Adrenal gland (tissue), 9 donors: ENCODE measurements at regions not wholly inside any gene's neighbourhood (a gene's known extent, or its start where the extent isn't known, plus 50 kb on each side); places are given as distances from the start of the nearest gene placed in this dataset.

Experiments used
- DNase-seq, 7 donors: peaks; one replicate each; pipeline ENCODE4 v3.0.0-alpha.2; 2019 to 2020
- H3K27ac ChIP-seq, 5 donors: fragments of 200-600 bp; sonication (generic) in 4 of 5; 1 replicate in 3 of 5; 2 replicates in 2 of 5; pipeline versions ENCODE4 v1.5.1 to v1.8.0; 2016 to 2020; ENCODE audit warnings: mild to moderate bottlenecking in 1 of 5
- H3K27me3 ChIP-seq: fragments of 200-600 bp; 2 replicates; pipeline ENCODE4 v1.8.0; 2021
- H3K36me3 ChIP-seq, 2 donors: fragments of 200-600 bp; replicated peaks in 1 of 2; 1 replicate in 1 of 2; 2 replicates in 1 of 2; pipeline versions ENCODE4 v1.5.1 to v1.8.0; 2018 to 2022
- H3K4me1 ChIP-seq, 2 donors: fragments of 200-600 bp; replicated peaks in 1 of 2; 1 replicate in 1 of 2; 2 replicates in 1 of 2; pipeline versions ENCODE4 v1.5.1 to v1.8.0; 2018 to 2021
- H3K4me3 ChIP-seq, 4 donors: fragments of 200-600 bp; sonication (generic) in 3 of 4; one replicate each; pipeline ENCODE4 v1.5.1; 2016 to 2018
- H3K9me3 ChIP-seq, 3 donors: fragments of 200-600 bp; sonication (generic) in 1 of 3; replicated peaks in 1 of 3; 1 replicate in 2 of 3; 2 replicates in 1 of 3; pipeline versions ENCODE4 v1.5.1 to v1.8.0; 2016 to 2021
- POLR2A ChIP-seq, 2 donors: fragments of 450-650 bp; IDR thresholded peaks; one replicate each; pipeline ENCODE4 v1.6.1; 2017; ENCODE audit warnings: antibody characterized with exemption in 2 of 2, mild to moderate bottlenecking in 2 of 2, moderate library complexity in 1 of 2
- WGBS, 4 donors: extraction: QIAGEN DNeasy Blood & Tissue Kit in 2 of 4; methylation state at CpG; one replicate each; pipeline versions ENCODE4 v1.1.5 to v1.1.7; 2013 to 2017; 5-methylcytosine and 5-hydroxymethylcytosine counted together
- intact Hi-C, 2 donors: fragments of 100-400 bp; cut with DNase I; formaldehyde crosslinking; loops; one replicate each; pipeline versions ENCODE4 v1.14.1 to v1.15.0; 2022 to 2023
- TF ChIP-seq, protein P1 (sequence below), 6 experiments: fragments of 450-650 bp in 4 of 6; fragments of 200-600 bp in 2 of 6; sonication (generic) in 1 of 6; IDR thresholded peaks; 1 replicate in 5 of 6; 2 replicates in 1 of 6; pipeline versions ENCODE4 v1.5.1 to v1.8.0; 2016 to 2021; ENCODE audit warnings: antibody characterized with exemption in 6 of 6, mild to moderate bottlenecking in 2 of 6, moderate library complexity in 1 of 6
- donor health status: healthy with polysubstance abuse.
- donor health status: Bipolar disorder and iron deficiency.
- donor health status: DM: yes; HTN: yes; CAD: no.
- donor health status: DM: no; HTN: no; CAD: no.
- donor health status: DM: no; HTN: no; CAD: no.

- Histone ChIP-seq H3K27ac (no peak overlapping the region), H3K27me3 (no peaks in the 10 kb centered on the region), H3K36me3 (no peaks in the 10 kb centered on the region), H3K4me1 (no peaks in the 10 kb centered on the region), H3K9me3 (no peaks in the 10 kb centered on the region), H3K4me3 (no peak overlapping the region)
- intact Hi-C loops, result no loop called here
- 89 to 96% (median 92%) methylated on average over 2 of the region's 2 CpGs for WGBS, 4 donors
- DNase-seq, result no peak
- TF ChIP-seq POLR2A (IDR thresholded peaks at IDR 0.05), result no peak
- TF ChIP-seq, protein P1, sequence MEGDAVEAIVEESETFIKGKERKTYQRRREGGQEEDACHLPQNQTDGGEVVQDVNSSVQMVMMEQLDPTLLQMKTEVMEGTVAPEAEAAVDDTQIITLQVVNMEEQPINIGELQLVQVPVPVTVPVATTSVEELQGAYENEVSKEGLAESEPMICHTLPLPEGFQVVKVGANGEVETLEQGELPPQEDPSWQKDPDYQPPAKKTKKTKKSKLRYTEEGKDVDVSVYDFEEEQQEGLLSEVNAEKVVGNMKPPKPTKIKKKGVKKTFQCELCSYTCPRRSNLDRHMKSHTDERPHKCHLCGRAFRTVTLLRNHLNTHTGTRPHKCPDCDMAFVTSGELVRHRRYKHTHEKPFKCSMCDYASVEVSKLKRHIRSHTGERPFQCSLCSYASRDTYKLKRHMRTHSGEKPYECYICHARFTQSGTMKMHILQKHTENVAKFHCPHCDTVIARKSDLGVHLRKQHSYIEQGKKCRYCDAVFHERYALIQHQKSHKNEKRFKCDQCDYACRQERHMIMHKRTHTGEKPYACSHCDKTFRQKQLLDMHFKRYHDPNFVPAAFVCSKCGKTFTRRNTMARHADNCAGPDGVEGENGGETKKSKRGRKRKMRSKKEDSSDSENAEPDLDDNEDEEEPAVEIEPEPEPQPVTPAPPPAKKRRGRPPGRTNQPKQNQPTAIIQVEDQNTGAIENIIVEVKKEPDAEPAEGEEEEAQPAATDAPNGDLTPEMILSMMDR (IDR thresholded peaks at IDR 0.05), result no peak
Observed at GRCh38 chr20:6611911-6612605, 155.4 kb upstream of the BMP2 start.

DNA sequence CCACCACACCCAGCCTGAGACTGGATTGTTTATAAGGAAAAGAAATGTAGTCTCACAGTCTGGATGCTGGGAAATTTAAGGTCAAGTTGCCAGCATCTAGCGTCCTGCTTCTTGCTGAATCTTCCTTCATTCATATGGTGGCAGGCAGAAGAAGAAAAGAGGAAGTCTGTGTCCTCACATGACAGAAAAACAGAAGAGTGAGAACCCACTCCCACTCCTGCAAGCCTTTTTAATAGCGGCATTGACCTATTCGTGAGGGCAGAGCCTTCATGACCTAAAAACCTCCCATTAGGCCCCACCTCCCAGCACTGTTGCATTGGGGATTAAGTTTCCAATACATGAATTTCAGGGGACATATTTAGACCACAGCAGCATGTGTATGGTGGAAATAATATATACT lies 160.8 kb upstream of the BMP2 start:
- H3K27ac ChIP-seq, result no peak overlapping the region
- no peaks in the 10 kb centered on the region for H3K4me1 ChIP-seq
- H3K36me3 ChIP-seq, result no peaks in the 10 kb centered on the region
- no peak for DNase-seq
- no peaks in the 10 kb centered on the region for H3K9me3 ChIP-seq
- WGBS, 4 donors, result 80 to 88% (median 84%) methylated on average over 3 of the region's 3 CpGs
- intact Hi-C loops, result no loop called here
- no peaks in the 10 kb centered on the region for H3K27me3 ChIP-seq
- no peak overlapping the region for H3K4me3 ChIP-seq
- TF ChIP-seq, protein P1 (IDR thresholded peaks at IDR 0.05), result no peak
- no peak for TF ChIP-seq POLR2A (IDR thresholded peaks at IDR 0.05)

GRCh38 chr20:6605055-6605935 lies 162.2 kb upstream of the BMP2 start:
- no peak overlapping the region for H3K27ac ChIP-seq
- no peaks in the 10 kb centered on the region for H3K4me1 ChIP-seq
- intact Hi-C loops, result no loop called here
- H3K27me3 ChIP-seq, result no peaks in the 10 kb centered on the region
- H3K36me3 ChIP-seq, result no peaks in the 10 kb centered on the region
- 66 to 72% (median 67%) methylated on average over 4 of the region's 4 CpGs for WGBS, 4 donors
- TF ChIP-seq, protein P1 (IDR thresholded peaks at IDR 0.05), result no peak
- no peak for TF ChIP-seq POLR2A (IDR thresholded peaks at IDR 0.05)
- no peaks in the 10 kb centered on the region for H3K9me3 ChIP-seq
- no peak overlapping the region for H3K4me3 ChIP-seq
- no peak for DNase-seq

GRCh38 chr20:6604179-6604578 lies 163.3 kb upstream of the BMP2 start:
- Histone ChIP-seq H3K27me3 (no peaks in the 10 kb centered on the region), H3K9me3 (no peaks in the 10 kb centered on the region), H3K27ac (no peak overlapping the region), H3K4me1 (no peaks in the 10 kb centered on the region), H3K4me3 (no peak overlapping the region), H3K36me3 (no peaks in the 10 kb centered on the region)
- 69 to 77% (median 74%) methylated on average over 3 of the region's 3 CpGs for WGBS, 4 donors
- intact Hi-C loops, result no loop called here
- TF ChIP-seq POLR2A (IDR thresholded peaks at IDR 0.05), result no peak
- TF ChIP-seq, protein P1 (IDR thresholded peaks at IDR 0.05), result no peak
- no peak for DNase-seq
